Lower leg skin (tissue), 4 donors: ENCODE measurements at regions not wholly inside any gene's neighbourhood (a gene's known extent, or its start where the extent isn't known, plus 50 kb on each side); places are given as distances from the start of the nearest gene placed in this dataset.
"Not testable (repeated sequence)": the region's sequence is repeated elsewhere in the genome, so short reads cannot be mapped to it uniquely, and the experiment has no call there.

Experiments used
- DNase-seq, 2 donors: peaks; one replicate each; pipeline ENCODE4 v3.0.0-alpha.2; 2019; ENCODE audit warnings: low spot score in 2 of 2
- H3K4me3 ChIP-seq: fragments of 200-600 bp; sonication (generic); 2 replicates; pipeline ENCODE4 v1.5.1; 2017; ENCODE audit warnings: mild to moderate bottlenecking, low read depth; ENCODE audit not compliant: poor library complexity, severe bottlenecking
- POLR2A ChIP-seq, 2 donors: fragments of 450-650 bp; IDR thresholded peaks; one replicate each; pipeline ENCODE4 v1.6.1; 2016 to 2017; ENCODE audit warnings: antibody characterized with exemption in 2 of 2, mild to moderate bottlenecking in 1 of 2, moderate library complexity in 1 of 2
- WGBS, 2 donors: methylation state at CpG; one replicate each; pipeline ENCODE4 v1.1.5; 2018; 5-methylcytosine and 5-hydroxymethylcytosine counted together
- intact Hi-C: fragments of 100-400 bp; cut with DNase I; formaldehyde crosslinking; loops from one replicate; pipeline ENCODE4 v1.15.0; 2023; ENCODE audit warnings: low total_unique reads
- TF ChIP-seq, protein P1 (sequence below), 3 donors: fragments of 450-650 bp; IDR thresholded peaks; one replicate each; pipeline ENCODE4 v1.5.1; 2016; ENCODE audit warnings: antibody characterized with exemption in 3 of 3, mild to moderate bottlenecking in 3 of 3, moderate library complexity in 2 of 3

DNA sequence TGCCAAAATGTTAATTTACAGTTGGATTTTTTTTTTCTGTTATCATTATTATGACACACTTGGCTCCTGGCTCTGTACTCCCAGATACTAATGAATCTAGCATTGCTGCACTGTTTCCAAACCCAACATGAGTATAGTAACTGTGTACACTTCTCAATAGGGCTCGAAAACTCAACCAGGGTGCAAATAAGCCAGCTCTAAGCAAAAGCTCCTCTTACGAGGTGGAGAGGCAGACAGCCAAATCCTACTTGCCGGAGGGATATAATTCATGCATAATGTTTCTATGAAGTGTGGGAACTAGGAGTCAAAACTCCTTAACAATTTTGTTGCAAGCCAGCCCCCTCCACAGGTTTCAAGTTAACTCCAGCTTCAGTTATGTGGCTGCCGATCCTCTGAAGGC, 510.4 kb upstream of the ZP4 start:
- no peak overlapping the region for H3K4me3 ChIP-seq
- no peak for DNase-seq
- TF ChIP-seq POLR2A (IDR thresholded peaks at IDR 0.05): no peak
- TF ChIP-seq, protein P1, sequence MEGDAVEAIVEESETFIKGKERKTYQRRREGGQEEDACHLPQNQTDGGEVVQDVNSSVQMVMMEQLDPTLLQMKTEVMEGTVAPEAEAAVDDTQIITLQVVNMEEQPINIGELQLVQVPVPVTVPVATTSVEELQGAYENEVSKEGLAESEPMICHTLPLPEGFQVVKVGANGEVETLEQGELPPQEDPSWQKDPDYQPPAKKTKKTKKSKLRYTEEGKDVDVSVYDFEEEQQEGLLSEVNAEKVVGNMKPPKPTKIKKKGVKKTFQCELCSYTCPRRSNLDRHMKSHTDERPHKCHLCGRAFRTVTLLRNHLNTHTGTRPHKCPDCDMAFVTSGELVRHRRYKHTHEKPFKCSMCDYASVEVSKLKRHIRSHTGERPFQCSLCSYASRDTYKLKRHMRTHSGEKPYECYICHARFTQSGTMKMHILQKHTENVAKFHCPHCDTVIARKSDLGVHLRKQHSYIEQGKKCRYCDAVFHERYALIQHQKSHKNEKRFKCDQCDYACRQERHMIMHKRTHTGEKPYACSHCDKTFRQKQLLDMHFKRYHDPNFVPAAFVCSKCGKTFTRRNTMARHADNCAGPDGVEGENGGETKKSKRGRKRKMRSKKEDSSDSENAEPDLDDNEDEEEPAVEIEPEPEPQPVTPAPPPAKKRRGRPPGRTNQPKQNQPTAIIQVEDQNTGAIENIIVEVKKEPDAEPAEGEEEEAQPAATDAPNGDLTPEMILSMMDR (IDR thresholded peaks at IDR 0.05): no peak
- intact Hi-C loops: no loop called here
- WGBS, 2 donors: 27 to 48% methylated on average over 4 of the region's 4 CpGs

DNA sequence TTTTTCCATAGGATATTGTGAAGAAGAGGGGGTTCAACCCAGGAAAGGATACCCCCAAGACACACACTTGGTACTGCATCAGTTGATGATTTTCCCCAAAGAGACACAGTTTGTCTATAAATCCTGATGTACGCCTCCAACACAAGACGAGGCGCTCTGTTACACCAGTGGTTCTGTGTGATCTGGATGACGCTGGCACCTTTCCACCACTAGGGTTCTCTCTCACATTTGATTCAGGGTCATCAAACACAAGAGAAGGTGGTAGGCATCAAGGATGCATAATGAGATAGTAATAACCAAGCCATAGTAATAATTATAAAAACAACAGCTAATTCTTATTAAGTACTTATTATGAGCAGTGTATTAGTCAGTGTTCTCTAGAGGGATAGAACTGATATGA, 508.8 kb upstream of the ZP4 start:
- intact Hi-C loops: no loop called here
- DNase-seq: no peak
- WGBS, 2 donors: 91 to 92% methylated on average over 4 of the region's 4 CpGs
- no peak overlapping the region for H3K4me3 ChIP-seq
- TF ChIP-seq, protein P1 (IDR thresholded peaks at IDR 0.05): no peak

DNA sequence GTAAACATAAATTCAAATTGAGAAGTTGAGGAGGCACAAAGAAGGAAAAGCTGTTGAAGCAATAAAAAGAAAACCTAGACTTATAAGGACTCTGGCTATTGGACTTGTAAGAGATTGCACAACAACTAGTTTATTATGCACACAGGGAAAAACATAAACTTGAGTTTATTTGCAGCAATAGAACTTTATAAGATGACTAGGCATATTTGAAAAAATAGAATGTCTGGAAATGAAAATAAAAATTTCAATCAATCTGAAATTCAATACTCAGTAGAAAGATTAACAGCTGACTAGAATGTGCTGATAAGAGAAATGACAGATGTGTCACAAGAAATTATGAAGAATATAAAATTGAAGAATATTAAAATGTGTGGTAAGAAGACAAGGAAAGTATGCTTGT, 505.4 kb upstream of the ZP4 start:
- intact Hi-C loops: no loop called here
- DNase-seq: no peak
- H3K4me3 ChIP-seq: no peak overlapping the region
- TF ChIP-seq, protein P1 (IDR thresholded peaks at IDR 0.05): no peak
- TF ChIP-seq POLR2A (IDR thresholded peaks at IDR 0.05): no peak

DNA sequence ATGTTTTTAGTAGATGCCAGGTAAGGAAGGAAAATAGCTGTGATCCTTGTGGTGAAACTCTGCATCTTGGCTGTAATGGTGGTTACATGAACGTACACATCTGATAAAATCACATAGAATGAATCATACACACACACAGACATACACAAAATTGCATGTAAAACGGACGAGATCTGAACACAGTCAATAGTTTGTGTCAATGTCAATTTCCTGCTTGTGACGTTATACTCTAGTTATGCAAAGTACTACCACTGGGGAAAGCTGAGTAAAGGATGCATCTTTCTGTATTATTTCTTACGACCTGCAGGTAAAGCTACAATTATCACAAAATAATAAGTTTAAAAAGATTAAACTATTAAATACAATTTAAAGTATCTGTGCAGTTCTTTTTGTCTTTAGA, 493.7 kb upstream of the ZP4 start:
- WGBS, 2 donors: 28 to 50% methylated on average over 5 of the region's 5 CpGs
- intact Hi-C loops: no loop called here

DNA sequence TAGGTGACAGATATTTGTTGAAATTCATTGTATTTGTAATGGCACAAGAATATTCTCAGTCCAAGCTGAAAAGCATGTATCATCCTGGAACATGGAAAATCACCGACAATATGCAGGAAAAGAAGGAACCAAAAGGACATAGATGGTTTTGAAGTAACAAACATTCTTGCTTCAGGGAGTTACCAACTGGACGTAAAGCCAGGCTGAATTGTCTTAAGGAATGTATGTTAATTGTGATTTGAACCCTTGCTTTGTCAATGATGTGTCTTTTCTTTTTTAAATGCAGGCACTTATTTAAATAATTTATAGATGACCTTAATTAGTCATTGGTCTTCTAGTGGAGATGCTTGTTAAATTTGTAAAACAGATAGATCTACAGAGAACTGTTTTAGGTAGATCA, 489.4 kb upstream of the ZP4 start:
- intact Hi-C loops: no loop called here
- DNase-seq: no peak
- 84% methylated on average over 2 of the region's 2 CpGs for WGBS, 2 donors
- no peak overlapping the region for H3K4me3 ChIP-seq
- no peak for TF ChIP-seq POLR2A (IDR thresholded peaks at IDR 0.05)
- TF ChIP-seq, protein P1 (IDR thresholded peaks at IDR 0.05): no peak

More for the DNA sequence above, 493.7 kb upstream of the ZP4 start:
- DNase-seq: no peak
- TF ChIP-seq POLR2A (IDR thresholded peaks at IDR 0.05): no peak
- TF ChIP-seq, protein P1 (IDR thresholded peaks at IDR 0.05): no peak
- H3K4me3 ChIP-seq: no peak overlapping the region

DNA sequence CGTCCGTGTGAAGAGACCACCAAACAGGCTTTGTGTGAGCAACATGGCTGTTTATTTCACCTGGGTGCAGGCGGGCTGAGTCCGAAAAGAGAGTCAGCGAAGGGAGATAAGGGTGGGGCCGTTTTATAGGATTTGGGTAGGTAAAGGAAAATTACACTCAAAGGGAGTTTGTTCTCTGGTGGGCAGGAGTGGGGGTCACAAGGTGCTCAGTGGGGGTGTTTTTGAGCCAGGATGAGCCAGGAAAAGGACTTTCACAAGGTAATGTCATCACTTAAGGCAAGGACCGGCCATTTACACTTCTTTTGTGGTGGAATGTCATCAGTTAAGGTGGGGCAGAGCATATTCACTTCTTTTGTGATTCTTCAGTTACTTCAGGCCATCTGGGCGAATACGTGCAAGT, 488.7 kb upstream of the ZP4 start:
- WGBS, 2 donors: 90 to 92% methylated on average over 9 of the region's 9 CpGs
- intact Hi-C loops, H3K4me3 ChIP-seq, DNase-seq: not testable (repeated sequence)
